Omental fat pad (tissue), 3 donors: ENCODE measurements at regions not wholly inside any gene's neighbourhood (a gene's known extent, or its start where the extent isn't known, plus 50 kb on each side); places are given as distances from the start of the nearest gene placed in this dataset.

Experiments
- ATAC-seq: fragments of 150-250 bp; one replicate; pipeline ENCODE4 v1.9.1; 2016; ENCODE audit warnings: mild to moderate bottlenecking, moderate library complexity; ENCODE audit not compliant: low FRiP score
- DNase-seq: peaks from one replicate; pipeline ENCODE4 v3.0.0-alpha.2; 2019; ENCODE audit warnings: low spot score
- TF ChIP-seq, protein P1 (sequence below), 3 donors: fragments of 450-650 bp; IDR thresholded peaks; one replicate each; pipeline ENCODE4 v1.5.1; 2016 to 2017; ENCODE audit warnings: antibody characterized with exemption in 3 of 3, mild to moderate bottlenecking in 3 of 3, moderate library complexity in 2 of 3

DNA sequence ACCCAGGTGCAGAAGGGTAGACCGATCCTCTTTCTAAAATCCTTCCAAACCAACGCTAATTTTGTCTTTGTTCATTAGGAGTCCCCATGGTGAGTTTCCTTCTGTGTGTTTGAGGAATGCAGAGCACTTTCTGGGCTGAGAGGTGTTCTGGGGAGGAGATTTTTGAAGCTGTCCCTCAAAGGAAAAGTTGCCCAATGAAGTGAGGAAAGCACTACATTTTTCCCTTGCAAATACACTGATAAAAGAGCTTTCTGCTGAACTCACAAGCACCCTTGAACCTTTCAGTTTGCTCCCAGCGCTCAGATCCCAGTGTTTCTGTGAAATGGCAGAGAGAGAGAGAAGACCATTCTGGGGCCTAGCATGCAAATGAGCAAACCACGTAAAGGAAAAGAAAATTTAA lies 299.6 kb upstream of the FANCL start:
- TF ChIP-seq, protein P1, sequence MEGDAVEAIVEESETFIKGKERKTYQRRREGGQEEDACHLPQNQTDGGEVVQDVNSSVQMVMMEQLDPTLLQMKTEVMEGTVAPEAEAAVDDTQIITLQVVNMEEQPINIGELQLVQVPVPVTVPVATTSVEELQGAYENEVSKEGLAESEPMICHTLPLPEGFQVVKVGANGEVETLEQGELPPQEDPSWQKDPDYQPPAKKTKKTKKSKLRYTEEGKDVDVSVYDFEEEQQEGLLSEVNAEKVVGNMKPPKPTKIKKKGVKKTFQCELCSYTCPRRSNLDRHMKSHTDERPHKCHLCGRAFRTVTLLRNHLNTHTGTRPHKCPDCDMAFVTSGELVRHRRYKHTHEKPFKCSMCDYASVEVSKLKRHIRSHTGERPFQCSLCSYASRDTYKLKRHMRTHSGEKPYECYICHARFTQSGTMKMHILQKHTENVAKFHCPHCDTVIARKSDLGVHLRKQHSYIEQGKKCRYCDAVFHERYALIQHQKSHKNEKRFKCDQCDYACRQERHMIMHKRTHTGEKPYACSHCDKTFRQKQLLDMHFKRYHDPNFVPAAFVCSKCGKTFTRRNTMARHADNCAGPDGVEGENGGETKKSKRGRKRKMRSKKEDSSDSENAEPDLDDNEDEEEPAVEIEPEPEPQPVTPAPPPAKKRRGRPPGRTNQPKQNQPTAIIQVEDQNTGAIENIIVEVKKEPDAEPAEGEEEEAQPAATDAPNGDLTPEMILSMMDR (IDR thresholded peaks at IDR 0.05), result no peak
- ATAC-seq (no peak), DNase-seq (no peak)

DNA sequence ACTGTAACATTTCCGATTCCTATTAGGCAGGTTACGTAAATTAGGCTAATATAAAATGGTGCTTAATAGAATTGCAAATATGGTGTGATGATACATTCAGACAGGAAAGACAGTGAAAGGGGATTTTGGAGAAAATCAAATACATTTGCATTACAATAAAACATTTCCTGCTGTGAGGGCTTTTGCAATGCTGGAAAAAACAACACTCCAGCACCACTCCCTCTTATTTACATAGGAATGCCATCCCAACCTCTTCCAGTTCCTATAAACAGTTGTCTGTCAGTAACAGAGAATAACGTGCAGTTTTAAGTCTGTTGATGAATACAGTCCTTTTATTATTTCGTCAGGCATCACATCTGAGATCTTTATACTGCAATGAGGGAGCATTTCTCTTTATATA lies 298.8 kb upstream of the FANCL start:
- no peak for ATAC-seq
- TF ChIP-seq, protein P1 (IDR thresholded peaks at IDR 0.05), result no peak

DNA sequence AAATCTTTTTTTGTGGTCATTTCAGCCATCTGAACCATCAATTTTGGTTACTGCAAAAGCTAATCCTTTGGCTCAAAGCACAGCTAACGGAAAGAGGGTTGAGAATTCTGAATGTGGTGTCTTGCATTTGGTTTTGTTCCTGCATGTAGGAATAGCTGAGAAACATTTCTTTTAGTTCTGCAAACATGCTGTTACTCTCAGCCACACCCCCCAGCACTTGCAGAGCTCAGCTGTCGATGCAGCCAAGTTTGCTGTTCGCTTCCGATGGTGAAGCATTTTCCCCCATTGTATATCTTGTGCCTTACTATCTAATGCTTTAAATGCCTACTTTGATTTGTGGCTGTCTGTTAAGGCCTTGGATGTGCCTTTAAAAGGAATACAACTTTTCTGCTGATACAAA lies 294.9 kb upstream of the FANCL start:
- ATAC-seq (no peak), DNase-seq (no peak)
- TF ChIP-seq, protein P1 (IDR thresholded peaks at IDR 0.05), result no peak

More for the DNA sequence above, 298.8 kb upstream of the FANCL start:
- DNase-seq, result no peak

DNA sequence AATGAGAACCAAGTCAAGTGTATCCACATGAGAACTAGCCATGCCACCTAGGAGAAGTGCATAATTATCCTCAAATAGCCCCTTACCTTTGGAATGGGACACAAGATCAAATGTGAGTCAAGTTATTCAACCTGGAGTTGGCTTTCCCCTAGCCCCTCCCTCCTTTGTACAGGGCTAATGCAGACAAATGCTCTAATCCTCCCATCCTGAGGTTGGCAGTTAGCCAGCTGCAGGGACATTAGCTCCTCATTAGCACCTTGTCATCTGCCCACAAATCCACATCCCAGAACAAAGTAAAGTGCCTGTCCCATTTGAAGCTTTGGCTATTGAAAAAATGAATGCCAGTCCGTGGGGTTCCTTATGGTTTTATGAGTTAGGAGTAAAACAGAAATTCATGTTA lies 294.1 kb upstream of the FANCL start:
- DNase-seq, result no peak
- TF ChIP-seq, protein P1 (IDR thresholded peaks at IDR 0.05), result no peak
- ATAC-seq, result no peak

DNA sequence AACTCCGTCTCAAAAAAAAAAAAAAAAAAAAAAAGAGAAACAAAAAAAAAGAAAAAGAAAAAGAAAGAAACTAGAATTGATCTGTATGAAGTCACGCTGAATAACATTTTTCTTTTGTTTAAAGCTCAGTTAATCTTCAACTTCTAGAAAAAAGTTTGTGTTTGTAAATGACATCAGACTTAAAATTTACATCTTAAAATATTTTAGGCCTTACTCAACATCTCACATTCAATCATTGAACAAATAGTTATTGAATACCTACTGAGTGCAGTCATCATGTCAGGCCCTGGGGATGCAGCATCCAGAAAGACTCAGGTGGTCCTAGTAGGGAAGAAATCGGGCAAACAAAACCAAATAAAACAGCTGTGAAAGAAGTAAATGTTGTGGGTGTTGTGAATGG lies 292.3 kb upstream of the FANCL start:
- DNase-seq (no peak), ATAC-seq (no peak)
- TF ChIP-seq, protein P1 (IDR thresholded peaks at IDR 0.05), result no peak

DNA sequence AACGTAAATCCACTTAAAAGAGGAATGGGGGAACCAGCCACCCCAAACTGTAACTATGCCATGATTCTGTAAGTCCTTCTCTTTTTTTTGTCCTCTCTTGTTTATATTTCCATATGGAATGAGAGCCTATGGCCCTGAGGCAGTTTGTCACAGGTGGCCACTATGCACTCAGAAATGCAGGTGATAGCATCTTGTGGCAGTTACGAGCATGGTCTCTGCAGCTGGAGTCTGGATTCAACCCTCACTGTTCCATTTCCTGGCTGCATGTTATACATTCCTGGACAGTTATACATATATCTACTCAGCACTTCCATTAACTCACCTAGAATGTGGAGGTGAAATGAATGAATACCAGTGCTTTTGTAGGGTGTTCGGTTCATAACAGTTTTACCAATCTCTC lies 291.5 kb upstream of the FANCL start:
- ATAC-seq (no peak), DNase-seq (no peak)
- TF ChIP-seq, protein P1 (IDR thresholded peaks at IDR 0.05), result no peak

DNA sequence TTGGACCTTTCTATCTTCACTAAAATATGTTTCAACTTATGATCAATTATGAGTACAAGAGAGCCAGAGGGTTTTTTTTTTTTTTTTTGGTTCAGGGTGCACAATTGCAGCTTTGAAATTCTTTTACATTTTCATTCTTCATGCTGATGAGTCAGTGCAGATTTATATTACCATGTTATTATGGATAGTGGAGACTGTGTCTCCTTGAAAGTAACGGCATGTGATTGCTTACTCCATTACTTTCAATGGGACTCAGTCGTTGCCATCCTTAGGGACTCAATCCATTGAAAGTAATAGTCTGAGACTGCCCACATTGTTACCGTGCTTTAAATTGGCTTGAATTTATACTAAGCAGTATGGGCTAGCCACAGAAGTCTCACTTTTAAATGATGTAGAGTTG lies 286.5 kb upstream of the FANCL start:
- DNase-seq, result no peak
- TF ChIP-seq, protein P1 (IDR thresholded peaks at IDR 0.05), result no peak
- no peak for ATAC-seq
